Astrocyte of the hippocampus (primary cell): ENCODE measurements at regions not wholly inside any gene's neighbourhood (a gene's known extent, or its start where the extent isn't known, plus 50 kb on each side); places are given as distances from the start of the nearest gene placed in this dataset.
"Not testable (repeated sequence)": the region's sequence is repeated elsewhere in the genome, so short reads cannot be mapped to it uniquely, and the experiment has no call there.

Experiments
- DNase-seq: peaks from one replicate; pipeline ENCODE4 v3.0.0; 2011; ENCODE audit warnings: low read depth, low spot score

GRCh38 chr22:42217752-42218280, 52.6 kb downstream of the TCF20 start:
- DNase-seq: peak; percentile 44

DNA sequence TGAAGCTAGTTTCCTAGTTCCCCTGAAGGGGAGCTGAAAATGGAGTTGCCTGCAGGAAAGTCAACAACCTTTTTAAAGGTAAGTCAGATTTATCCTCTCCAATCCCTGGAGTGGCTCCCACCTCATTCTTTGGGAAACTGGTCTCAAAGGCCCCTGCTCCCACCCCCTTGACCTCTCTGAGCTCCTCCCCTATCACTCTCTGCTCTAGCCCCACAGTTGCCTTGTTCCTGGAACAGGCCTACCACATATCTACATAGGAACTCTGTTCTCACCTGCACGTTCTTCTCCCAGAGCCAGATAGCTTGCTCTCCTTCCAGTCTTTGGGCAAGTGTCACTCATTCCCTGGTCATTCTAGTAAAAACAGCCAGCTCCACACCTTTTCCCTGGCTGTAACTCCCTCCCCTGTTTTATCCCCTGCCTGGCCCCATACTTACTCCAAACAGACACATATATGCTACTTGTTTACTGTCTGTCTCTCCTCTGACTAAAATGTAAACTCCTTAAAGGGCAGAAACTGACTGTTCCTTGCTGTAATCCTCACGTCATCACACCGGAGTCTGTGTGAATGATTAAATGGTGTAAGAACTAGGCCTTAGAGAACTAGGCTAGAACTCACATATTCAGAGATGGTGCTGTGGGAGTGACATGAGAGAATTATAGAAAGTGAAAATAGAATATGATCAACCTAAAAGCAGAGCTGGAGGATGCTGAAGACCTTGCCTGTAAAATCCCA, 53.3 kb downstream of the TCF20 start:
- DNase-seq: no peak

- DNase-seq: no peak
Observed at GRCh38 chr22:42214633-42215415, 55.6 kb downstream of the TCF20 start.

DNA sequence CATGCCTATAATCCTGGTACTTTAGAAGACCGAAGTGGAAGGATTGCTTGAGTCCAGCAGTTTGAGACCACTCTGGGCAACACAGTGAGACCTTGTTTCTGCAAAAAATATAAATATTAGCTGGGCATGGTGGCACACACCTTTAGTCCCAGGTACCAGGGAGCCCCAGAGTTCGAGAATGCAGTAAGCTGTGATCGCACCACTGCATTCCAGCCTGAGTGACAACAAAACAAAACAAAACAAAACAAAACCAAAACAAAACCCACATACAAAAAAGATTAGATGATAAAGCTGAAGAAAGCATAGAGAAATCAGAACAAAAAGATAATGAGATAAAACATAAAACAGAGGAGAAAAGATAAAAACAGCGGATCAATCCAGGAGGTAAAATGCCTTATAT, 62.1 kb downstream of the TCF20 start:
- no peak for DNase-seq

GRCh38 chr22:42207918-42208317, 62.5 kb downstream of the TCF20 start:
- no peak for DNase-seq

GRCh38 chr22:42203609-42204008, 66.8 kb downstream of the TCF20 start:
- no peak for DNase-seq

GRCh38 chr22:42202669-42203068, 67.8 kb downstream of the TCF20 start:
- DNase-seq: peak; percentile 53

DNA sequence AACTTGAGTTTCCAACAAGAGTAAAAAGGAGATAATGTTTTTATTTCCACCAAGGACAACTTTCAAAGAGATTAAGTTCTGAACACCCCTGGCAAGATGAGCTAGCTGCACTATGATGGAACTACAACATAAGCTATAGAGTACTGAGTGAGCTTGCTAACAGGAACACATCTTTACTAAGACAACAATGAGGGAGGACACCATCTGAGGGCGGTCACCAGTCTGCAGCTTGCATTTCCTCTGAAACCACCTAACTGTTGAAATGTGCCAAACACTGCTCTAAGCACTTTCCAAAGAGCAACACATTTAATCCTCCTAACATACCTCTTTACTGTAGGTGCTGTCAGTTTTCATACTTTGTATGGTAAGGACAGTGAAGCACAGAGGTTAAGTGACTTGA, 68.4 kb downstream of the TCF20 start:
- DNase-seq: no peak

DNA sequence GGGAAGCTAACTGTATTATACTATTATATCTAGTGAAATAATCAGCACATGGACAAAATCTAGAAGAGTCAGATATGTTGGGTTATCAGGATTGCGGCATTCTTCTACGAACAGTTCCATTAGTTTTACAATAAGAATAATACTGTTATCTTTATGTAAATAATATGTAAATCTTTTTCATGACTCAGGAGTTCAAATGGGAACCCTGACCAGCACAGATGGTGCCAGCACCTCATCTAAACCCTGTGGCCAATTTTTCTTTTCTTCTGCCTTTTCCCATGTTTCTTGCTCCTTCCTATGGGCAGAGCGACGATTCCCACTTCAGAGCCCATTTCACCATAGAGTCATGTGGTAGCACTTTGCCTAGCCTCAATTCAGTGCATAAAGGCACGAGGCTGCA, 68.4 kb upstream of the CYP2D6 start:
- no peak for DNase-seq

- DNase-seq: no peak
Observed at GRCh38 chr22:42198226-42198625, 67.6 kb upstream of the CYP2D6 start.

DNA sequence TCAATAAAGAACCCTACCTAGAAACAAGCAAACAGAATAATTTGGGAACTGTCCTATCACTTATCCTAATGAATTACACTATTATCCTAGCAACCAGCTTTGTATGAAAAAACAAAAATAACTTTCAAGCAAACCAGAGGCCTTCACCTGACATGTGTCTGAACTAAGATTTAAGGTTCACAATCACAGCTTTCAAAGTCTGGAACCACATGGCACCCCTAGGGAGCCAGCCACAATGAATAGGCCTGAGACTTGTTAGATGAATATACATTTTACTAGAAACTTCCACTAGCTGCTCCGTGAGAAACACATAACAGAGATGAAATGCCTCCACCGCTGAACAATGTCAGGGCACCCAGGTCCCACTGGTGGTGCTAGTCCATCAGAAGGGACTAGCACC, 65.8 kb upstream of the CYP2D6 start:
- no peak for DNase-seq

- no peak for DNase-seq
Observed at GRCh38 chr22:42194953-42195352, 64.3 kb upstream of the CYP2D6 start.

DNA sequence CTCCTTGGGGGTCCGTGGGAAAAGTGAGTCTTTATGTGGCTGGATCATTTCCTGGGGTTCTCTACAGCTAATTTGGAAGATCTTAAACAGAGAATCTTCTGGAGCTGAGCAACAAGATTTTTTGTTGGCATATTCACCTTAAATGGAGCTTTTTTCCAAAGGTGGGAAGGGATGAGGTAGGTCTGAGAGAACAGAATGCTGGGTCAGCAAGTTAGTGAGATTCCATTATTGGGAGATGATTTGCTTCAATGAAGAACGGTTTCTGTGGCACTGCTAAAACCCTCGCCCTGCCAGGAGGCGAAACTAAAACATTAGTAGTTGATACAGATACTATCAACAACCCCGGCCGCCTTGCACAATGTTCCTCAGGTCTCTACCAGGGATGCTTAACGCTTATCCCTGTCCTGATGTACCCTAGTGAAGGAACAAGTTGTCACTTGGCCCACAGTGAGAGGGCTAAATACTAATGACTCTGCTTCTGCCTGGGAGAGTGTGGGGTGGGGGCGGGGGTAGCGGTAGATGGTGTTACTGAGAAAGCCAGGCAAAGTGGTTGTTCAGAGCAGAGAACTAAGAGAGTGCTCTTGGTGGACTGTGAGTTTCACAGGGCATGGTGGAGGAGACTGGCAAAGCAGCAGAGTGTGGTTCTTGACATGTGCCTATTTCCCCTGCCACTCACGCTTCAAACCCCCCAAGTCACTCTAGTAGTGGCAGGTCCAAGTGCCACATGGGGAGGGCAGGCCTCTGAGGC, 63.7 kb upstream of the CYP2D6 start:
- no peak for DNase-seq

DNA sequence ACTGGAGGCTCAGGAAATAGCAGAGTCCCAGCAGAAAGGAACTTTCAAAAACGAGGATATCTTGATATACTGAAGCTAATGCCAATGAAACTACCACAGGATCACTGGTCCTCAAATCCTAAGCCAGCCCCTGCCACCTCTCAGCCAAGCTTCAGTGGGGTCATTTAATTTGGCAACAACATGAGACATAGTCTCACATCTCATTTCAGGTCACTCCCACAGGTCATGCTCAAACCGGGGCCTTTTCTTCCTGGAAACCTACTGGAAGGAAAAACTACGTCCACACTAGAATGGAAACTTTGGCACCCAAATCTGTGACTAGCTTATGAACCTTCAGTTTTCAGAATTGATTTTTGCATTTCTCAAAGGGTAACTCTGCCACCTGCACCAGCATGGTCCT, 61.9 kb upstream of the CYP2D6 start:
- no peak for DNase-seq

DNA sequence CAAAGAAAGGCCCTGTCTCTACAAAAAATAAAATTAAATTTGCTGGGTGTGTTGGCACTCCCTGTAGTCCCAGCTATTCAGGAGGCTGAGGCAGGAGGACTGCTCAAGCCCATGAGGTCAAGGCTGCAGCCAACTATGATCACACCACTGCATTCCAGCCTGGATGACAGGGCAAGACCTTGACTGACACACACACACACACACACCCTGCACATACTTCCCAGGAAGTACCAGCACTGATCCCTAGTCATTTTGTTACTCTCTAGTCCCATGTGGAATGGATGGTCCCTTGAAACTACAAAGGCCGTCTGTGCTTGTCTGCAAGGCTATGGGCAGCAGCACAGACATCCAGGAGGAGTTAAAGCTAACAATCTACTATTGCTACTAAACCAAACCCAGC, 59.7 kb upstream of the CYP2D6 start:
- no peak for DNase-seq

- DNase-seq: no peak
Observed at GRCh38 chr22:42189761-42190160, 59.2 kb upstream of the CYP2D6 start.

DNA sequence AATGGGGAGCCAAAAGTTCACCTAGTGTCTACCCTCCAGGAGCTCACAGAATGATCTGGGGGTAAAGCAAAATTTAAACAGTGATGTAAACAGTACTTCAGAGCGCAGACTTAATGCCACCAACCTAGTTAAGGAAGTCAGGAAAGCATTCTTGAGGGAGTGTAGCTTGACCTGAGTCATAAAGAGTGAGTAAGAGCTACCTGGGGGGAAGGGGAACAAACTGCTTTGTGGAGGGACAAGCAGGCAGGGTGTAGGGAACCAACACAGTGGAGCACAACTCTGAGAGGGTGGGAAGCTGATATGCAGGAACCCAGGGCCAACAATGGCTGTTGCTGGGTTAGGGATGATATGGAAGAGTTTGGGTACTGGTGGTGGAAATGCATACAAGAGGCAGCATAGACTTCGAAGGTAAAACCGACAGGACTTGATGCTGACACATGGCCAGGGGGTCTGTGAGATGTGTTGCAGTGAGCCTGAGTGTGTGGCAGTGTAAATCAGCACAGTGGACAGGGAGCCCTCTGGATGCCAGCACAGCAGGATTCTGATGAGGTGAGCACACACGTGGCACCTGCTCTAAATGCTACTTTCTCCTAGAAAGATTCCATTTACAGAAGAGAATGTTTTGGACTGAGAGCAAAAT, 58.3 kb upstream of the CYP2D6 start:
- peak; percentile 46 for DNase-seq

GRCh38 chr22:42187646-42188045, 57.0 kb upstream of the CYP2D6 start:
- no peak for DNase-seq

- no peak for DNase-seq
Observed at GRCh38 chr22:42185915-42186439, 55.4 kb upstream of the CYP2D6 start.

DNA sequence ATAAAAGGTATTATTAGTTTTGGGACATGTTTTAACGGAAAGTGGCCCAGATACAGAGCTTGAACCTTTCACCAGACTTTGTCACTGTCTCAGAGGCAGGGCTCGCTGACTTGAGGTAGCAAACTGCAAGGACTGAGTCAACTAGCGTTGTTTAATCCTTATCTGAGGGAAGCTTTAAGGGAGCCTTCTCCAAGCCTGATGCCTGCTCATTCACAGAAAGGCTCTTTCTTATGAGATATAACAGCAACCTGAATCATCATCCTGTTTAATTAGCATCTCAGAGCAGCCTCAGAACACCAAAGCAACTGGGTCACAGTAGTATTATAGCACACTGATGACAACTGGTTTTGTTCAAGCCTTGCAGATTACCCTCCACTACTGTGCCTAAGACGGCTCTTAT, 54.2 kb upstream of the CYP2D6 start:
- DNase-seq: no peak

- not testable (repeated sequence) for DNase-seq
Observed at GRCh38 chr22:42183461-42184059, 53.0 kb upstream of the CYP2D6 start.
